HepG2 (cell line): ENCODE measurements at regions not wholly inside any gene's neighbourhood (a gene's known extent, or its start where the extent isn't known, plus 50 kb on each side); places are given as distances from the start of the nearest gene placed in this dataset.

Experiments used
- ATAC-seq: fragments of 200-7000 bp; cut with Tn5 transposase; 3 replicates; pipeline ENCODE4 v1.9.1; 2020; ENCODE audit warnings: mild to moderate bottlenecking, moderate library complexity
- BruUV-seq: library from RNA; stranded (reverse); fragments of 400-500 nt; replicated peaks from 2 replicates; lab custom pipeline; 2021; lab: Mats Ljungman, UMichigan
- CTCF ChIA-PET: fragments of 300-600 bp; formaldehyde crosslinking; extraction: SDS; loops from one replicate; lab custom pipeline; 2021; ENCODE audit warnings: low total read pairs, inconsistent platforms, low intra/inter-chr PET ratio; lab: Yijun Ruan, JAX
- POLR2A ChIA-PET: fragments of 350-600 bp; sonication (Branson Sonifier 250); formaldehyde crosslinking; loops from one replicate; lab custom pipeline; 2020; ENCODE audit warnings: antibody characterized with exemption, inconsistent platforms; lab: Yijun Ruan, JAX
- DNase-seq: peaks from one replicate; pipeline ENCODE4 v3.0.0-alpha.2; 2015; ENCODE audit warnings: low spot score
- FAIRE-seq: peaks from 3 replicates; lab custom pipeline; 2011; peaks lifted over from hg19 to GRCh38; lab: Jason Lieb, UNC
- H2AFZ ChIP-seq: one replicate; pipeline ENCODE4 v1.6.1; 2011; ENCODE audit warnings: low read length, inconsistent platforms
- H3K27ac ChIP-seq: fragments of 300-600 bp; 3 replicates; pipeline ENCODE4 v1.8.0; 2011; ENCODE audit warnings: mixed run types, mild to moderate bottlenecking, mixed read lengths, low read length, inconsistent platforms; ENCODE audit not compliant: insufficient read depth; ENCODE audit errors: extremely low read length
- H3K27me3 ChIP-seq, 2 experiments: fragments of 200-600 bp in 1 of 2; 2 replicates in 1 of 2; 3 replicates in 1 of 2; pipeline versions ENCODE4 v1.6.0 to v1.8.0; 2011; ENCODE audit warnings: low read length in 2 of 2, mild to moderate bottlenecking in 2 of 2, moderate library complexity in 2 of 2, inconsistent platforms in 1 of 2; ENCODE audit not compliant: insufficient read depth in 2 of 2, control insufficient read depth in 1 of 2
- H3K36me3 ChIP-seq, 2 experiments: fragments of 200-600 bp in 1 of 2; replicated peaks in 1 of 2; 2 replicates in 1 of 2; 3 replicates in 1 of 2; pipeline versions ENCODE4 v1.5.1 to v1.8.0; 2011; ENCODE audit warnings: low read length in 2 of 2, inconsistent platforms in 1 of 2; ENCODE audit not compliant: insufficient read depth in 2 of 2, control insufficient read depth in 1 of 2
- H3K4me1 ChIP-seq: 2 replicates; pipeline ENCODE4 v1.5.1; 2012; ENCODE audit warnings: low read length, inconsistent platforms; ENCODE audit not compliant: insufficient read depth
- H3K4me2 ChIP-seq: 2 replicates; pipeline ENCODE4 v1.6.0; 2011; ENCODE audit warnings: low read depth, low read length, inconsistent platforms
- H3K4me3 ChIP-seq, 3 experiments: fragments of 200-600 bp in 1 of 3; sonication (generic), shearing (Covaris generic) in 1 of 3; replicated peaks in 1 of 3; 2 replicates each; pipeline ENCODE4 v1.5.1; 2011 to 2016; ENCODE audit warnings: low read length in 3 of 3, inconsistent platforms in 2 of 3, low read depth in 2 of 3, mild to moderate bottlenecking in 2 of 3, control low read depth in 1 of 3, mixed read lengths in 1 of 3; ENCODE audit not compliant: insufficient read depth in 1 of 3
- H3K79me2 ChIP-seq: one replicate; pipeline ENCODE4 v1.6.1; 2011; ENCODE audit warnings: low read length, inconsistent platforms; ENCODE audit not compliant: insufficient read depth
- H3K9ac ChIP-seq: 2 replicates; pipeline ENCODE4 v1.6.0; 2011; ENCODE audit warnings: mild to moderate bottlenecking, low read depth, low read length, inconsistent platforms; ENCODE audit not compliant: insufficient read depth
- H3K9me3 ChIP-seq: 2 replicates; pipeline ENCODE4 v1.5.1; 2012; ENCODE audit warnings: mild to moderate bottlenecking, low read length
- H4K20me1 ChIP-seq: 2 replicates; pipeline ENCODE4 v1.6.0; 2011; ENCODE audit warnings: inconsistent platforms, mild to moderate bottlenecking, low read length, moderate library complexity; ENCODE audit not compliant: insufficient read depth
- DMTF1 ChIP-seq: sonication (generic); formaldehyde crosslinking; IDR thresholded peaks from 2 replicates; pipeline ENCODE4 v1.4.0; 2020; ENCODE audit warnings: mild to moderate bottlenecking, missing genetic modification reagents
- HDAC2 ChIP-seq: sonication (generic); formaldehyde crosslinking; IDR thresholded peaks from 2 replicates; pipeline ENCODE4 v1.4.0; 2020; ENCODE audit warnings: missing genetic modification reagents
- IRF2 ChIP-seq: IDR thresholded peaks from 2 replicates; pipeline ENCODE4 v1.6.1; 2018; ENCODE audit warnings: missing genetic modification reagents, missing compliant biosample characterization
- SAP130 ChIP-seq: IDR thresholded peaks from 2 replicates; pipeline ENCODE4 v1.6.1; 2016; ENCODE audit warnings: low read depth
- STAG1 ChIP-seq: sonication (generic); formaldehyde crosslinking; IDR thresholded peaks from 2 replicates; pipeline ENCODE4 v1.4.0; 2020; ENCODE audit warnings: missing genetic modification reagents
- TOPORS ChIP-seq: sonication (generic); formaldehyde crosslinking; IDR thresholded peaks from 2 replicates; pipeline ENCODE4 v1.8.0; 2023; ENCODE audit warnings: mild to moderate bottlenecking, missing genetic modification reagents
- YEATS2 ChIP-seq: sonication (generic); formaldehyde crosslinking; IDR thresholded peaks from 2 replicates; pipeline ENCODE4 v1.4.0; 2020; ENCODE audit warnings: missing genetic modification reagents, borderline replicate concordance
- ZBTB39 ChIP-seq: sonication (generic); formaldehyde crosslinking; IDR thresholded peaks from 2 replicates; pipeline ENCODE4 v1.5.0; 2020; ENCODE audit warnings: missing genetic modification reagents
- ZFP90 ChIP-seq: sonication (generic); formaldehyde crosslinking; IDR thresholded peaks from 2 replicates; pipeline ENCODE4 v1.8.0; 2022; ENCODE audit warnings: missing genetic modification reagents, mild to moderate bottlenecking, inconsistent platforms, borderline replicate concordance
- ZMYM3 ChIP-seq: sonication (generic); formaldehyde crosslinking; IDR thresholded peaks from 2 replicates; pipeline ENCODE4 v1.5.1; 2020; ENCODE audit warnings: mild to moderate bottlenecking, missing genetic modification reagents
- ZXDC ChIP-seq: sonication (generic); formaldehyde crosslinking; IDR thresholded peaks from 2 replicates; pipeline ENCODE4 v1.5.0; 2020; ENCODE audit warnings: mild to moderate bottlenecking, missing genetic modification reagents
- WGBS: methylation state at CpG from one replicate; pipeline ENCODE4 v1.1.6; 2017; ENCODE audit warnings: low lambda C conversion rate; 5-methylcytosine and 5-hydroxymethylcytosine counted together
- in situ Hi-C: cut with HindIII; loops from 2 replicates; pipeline ENCODE4 v1.10.0; 2017; ENCODE audit warnings: low pct_unique_long_range_greater_than_20kb; ENCODE audit not compliant: extremely low pct_ligation_motif_present
- intact Hi-C: fragments of 100-400 bp; cut with micrococcal nuclease; formaldehyde crosslinking; loops from one replicate; pipeline ENCODE4 v1.10.0; 2022; ENCODE audit not compliant: unreplicated experiment

- TF ChIP-seq ZXDC (CRISPR knock-in tag) (no peak), HDAC2 (CRISPR knock-in tag) (peak; percentile 2; the same call in 1 of the 2 replicates), TOPORS (CRISPR knock-in tag) (no peak), ZBTB39 (0 out of 2 replicates have a peak, but pooled peaks have one; percentile 7), IRF2 (CRISPR knock-in tag) (0 out of 2 replicates have a peak, but pooled peaks have one; percentile 0)
Observed at GRCh38 chr2:16068552-16068940, 128.2 kb downstream of the MYCN start (continued).

GRCh38 chr2:16067866-16068551 is 127.7 kb downstream of the MYCN start:
- Histone ChIP-seq H3K4me2 (peak overlapping the region; percentile 72), H3K27ac (peak overlapping the region; percentile 29), H3K4me3 (peak overlapping the region in 2 of 3 experiments; percentile 7 to 51; a peak in 3 of 6 replicates), H3K36me3 (no peaks in the 10 kb centered on the region), H2AFZ (no peak overlapping the region), H3K4me1 (peaks cover 67% of the 10 kb centered on the region), H3K9ac (peak overlapping the region; percentile 29; the same call in 1 of the 2 replicates), H3K79me2 (no peaks in the 10 kb centered on the region), H3K27me3 (no peaks in the 10 kb centered on the region), H4K20me1 (no peaks in the 10 kb centered on the region), H3K9me3 (peaks cover 19% of the 10 kb centered on the region)
- FAIRE-seq: peak; percentile 53
- in situ Hi-C loops (no loop called here), intact Hi-C loops (loop anchor here (2.0 kb wide), 2 partner anchors 17 to 23 kb away; no protein-coding TSS in a partner anchor)
- DNase-seq: peak; percentile 84
- ChIA-PET CTCF (no interaction called here), POLR2A (interaction anchor here (0.7 to 3.7 kb wide), 7 partner anchors 10 to 358 kb away, joined by 3 to 20 read pairs (median 6); no protein-coding TSS in a partner anchor)
- peak; percentile 48 for ATAC-seq
- no TSS peak for BruUV-seq
- WGBS: 19% methylated on average over 11 of the region's 11 CpGs
- no peak; the same call in 1 of the 2 replicates for TF ChIP-seq STAG1 (CRISPR knock-in tag)
- no peak for TF ChIP-seq ZFP90 (CRISPR knock-in tag)
- peak; percentile 54 for TF ChIP-seq ZMYM3 (CRISPR knock-in tag)
- no peak for TF ChIP-seq DMTF1 (CRISPR knock-in tag)
- TF ChIP-seq YEATS2 (CRISPR knock-in tag): no peak
- TF ChIP-seq SAP130: peak; percentile 60; the same call in 1 of the 2 replicates
